HEK293 (cell line): ENCODE measurements at regions not wholly inside any gene's neighbourhood (a gene's known extent, or its start where the extent isn't known, plus 50 kb on each side); places are given as distances from the start of the nearest gene placed in this dataset.

Source experiments
- KLF10 ChIP-seq: fragments of 450-650 bp; IDR thresholded peaks from 2 replicates; pipeline ENCODE4 v1.5.1; 2018; ENCODE audit warnings: missing biosample characterization, mild to moderate bottlenecking, missing genetic modification characterization
- TSHZ1 ChIP-seq: fragments of 450-650 bp; formaldehyde crosslinking; IDR thresholded peaks from 2 replicates; pipeline ENCODE4 v1.5.1; 2016; ENCODE audit warnings: missing biosample characterization, missing genetic modification characterization, borderline replicate concordance
- ZNF549 ChIP-seq: fragments of 450-650 bp; IDR thresholded peaks from 2 replicates; pipeline ENCODE4 v1.5.1; 2018; ENCODE audit warnings: missing biosample characterization, missing genetic modification characterization, mild to moderate bottlenecking, inconsistent platforms, moderate library complexity
- TF ChIP-seq, protein P1 (sequence below): fragments of 450-650 bp; formaldehyde crosslinking; IDR thresholded peaks from 2 replicates; pipeline ENCODE4 v1.5.1; 2016; ENCODE audit warnings: missing biosample characterization, missing genetic modification characterization

DNA sequence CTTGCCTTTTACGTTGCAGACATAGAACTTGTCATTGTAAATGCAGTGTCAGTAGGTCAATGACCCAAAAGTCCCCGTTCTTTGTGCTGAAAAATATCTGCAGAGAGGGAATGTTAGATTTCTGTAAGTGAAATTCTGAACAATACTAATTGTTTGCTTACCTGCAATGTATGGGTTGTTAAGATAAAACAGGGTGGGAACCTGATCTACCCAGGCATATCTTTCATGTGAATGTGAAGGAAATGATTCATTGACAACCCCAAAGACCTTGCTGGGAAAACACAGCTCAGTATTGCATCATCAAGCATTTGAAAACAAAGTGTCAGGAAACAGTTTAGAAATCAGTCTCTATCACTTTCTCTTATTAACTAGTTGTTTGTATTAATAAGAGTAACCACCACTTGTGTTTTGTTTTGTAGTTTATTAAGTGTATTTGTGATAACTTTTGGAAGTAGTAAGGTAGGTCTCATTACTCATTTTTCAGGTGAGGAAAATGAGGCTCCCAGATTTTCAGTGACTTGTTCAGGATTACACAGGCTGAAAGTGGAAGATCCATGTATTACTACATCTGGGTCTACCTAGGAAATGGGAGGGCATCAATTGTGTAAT lies 57.9 kb upstream of the SLC38A2 start (continued):
- TF ChIP-seq TSHZ1 (peak; percentile 25; the same call in 1 of the 2 replicates), ZNF549 (no peak), KLF10 (tag by site-specific recombination) (no peak)
- TF ChIP-seq, protein P1, sequence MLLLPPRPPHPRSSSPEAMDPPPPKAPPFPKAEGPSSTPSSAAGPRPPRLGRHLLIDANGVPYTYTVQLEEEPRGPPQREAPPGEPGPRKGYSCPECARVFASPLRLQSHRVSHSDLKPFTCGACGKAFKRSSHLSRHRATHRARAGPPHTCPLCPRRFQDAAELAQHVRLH (tag by site-specific recombination), result peak; percentile 40; the same call in 1 of the 2 replicates
